Tibial nerve (tissue), 3 donors: ENCODE measurements at regions not wholly inside any gene's neighbourhood (a gene's known extent, or its start where the extent isn't known, plus 50 kb on each side); places are given as distances from the start of the nearest gene placed in this dataset.

Experiments
- POLR2A ChIP-seq, 2 donors: fragments of 450-650 bp; IDR thresholded peaks; one replicate each; pipeline ENCODE4 v1.6.1; 2017; ENCODE audit warnings: antibody characterized with exemption in 2 of 2, mild to moderate bottlenecking in 2 of 2, moderate library complexity in 2 of 2
- TF ChIP-seq, protein P1 (sequence below), 5 experiments: fragments of 200-600 bp in 3 of 5; fragments of 450-650 bp in 2 of 5; sonication (generic) in 3 of 5; IDR thresholded peaks; one replicate each; pipeline ENCODE4 v1.5.1; 2016 to 2019; ENCODE audit warnings: antibody characterized with exemption in 5 of 5, mild to moderate bottlenecking in 3 of 5, moderate library complexity in 2 of 5

DNA sequence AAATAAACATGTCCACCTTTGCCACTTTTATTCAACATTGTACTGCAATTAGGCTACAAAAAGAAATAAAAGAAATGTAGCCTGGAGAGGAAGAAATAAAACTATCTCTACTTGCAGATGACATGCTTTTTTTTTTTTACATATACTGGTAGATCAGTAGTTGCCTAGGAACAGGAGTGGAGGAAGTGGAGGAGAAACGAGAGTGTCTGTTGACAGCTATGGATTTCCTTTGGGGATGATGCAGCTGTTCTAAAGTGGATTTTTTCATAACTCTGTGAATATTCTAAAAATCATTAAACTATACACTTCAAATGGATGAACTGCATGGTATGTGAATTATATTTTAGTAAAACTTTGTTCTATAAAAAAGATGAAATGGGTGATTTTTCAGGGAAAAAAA is 116.4 kb downstream of the ANAPC4 start:
- TF ChIP-seq, protein P1, sequence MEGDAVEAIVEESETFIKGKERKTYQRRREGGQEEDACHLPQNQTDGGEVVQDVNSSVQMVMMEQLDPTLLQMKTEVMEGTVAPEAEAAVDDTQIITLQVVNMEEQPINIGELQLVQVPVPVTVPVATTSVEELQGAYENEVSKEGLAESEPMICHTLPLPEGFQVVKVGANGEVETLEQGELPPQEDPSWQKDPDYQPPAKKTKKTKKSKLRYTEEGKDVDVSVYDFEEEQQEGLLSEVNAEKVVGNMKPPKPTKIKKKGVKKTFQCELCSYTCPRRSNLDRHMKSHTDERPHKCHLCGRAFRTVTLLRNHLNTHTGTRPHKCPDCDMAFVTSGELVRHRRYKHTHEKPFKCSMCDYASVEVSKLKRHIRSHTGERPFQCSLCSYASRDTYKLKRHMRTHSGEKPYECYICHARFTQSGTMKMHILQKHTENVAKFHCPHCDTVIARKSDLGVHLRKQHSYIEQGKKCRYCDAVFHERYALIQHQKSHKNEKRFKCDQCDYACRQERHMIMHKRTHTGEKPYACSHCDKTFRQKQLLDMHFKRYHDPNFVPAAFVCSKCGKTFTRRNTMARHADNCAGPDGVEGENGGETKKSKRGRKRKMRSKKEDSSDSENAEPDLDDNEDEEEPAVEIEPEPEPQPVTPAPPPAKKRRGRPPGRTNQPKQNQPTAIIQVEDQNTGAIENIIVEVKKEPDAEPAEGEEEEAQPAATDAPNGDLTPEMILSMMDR (IDR thresholded peaks at IDR 0.05): no peak
- no peak for TF ChIP-seq POLR2A (IDR thresholded peaks at IDR 0.05)
